ENCODE measurements at regions not wholly inside any gene's neighbourhood (a gene's known extent, or its start where the extent isn't known, plus 50 kb on each side); places are given as distances from the start of the nearest gene placed in this dataset.

DNA sequence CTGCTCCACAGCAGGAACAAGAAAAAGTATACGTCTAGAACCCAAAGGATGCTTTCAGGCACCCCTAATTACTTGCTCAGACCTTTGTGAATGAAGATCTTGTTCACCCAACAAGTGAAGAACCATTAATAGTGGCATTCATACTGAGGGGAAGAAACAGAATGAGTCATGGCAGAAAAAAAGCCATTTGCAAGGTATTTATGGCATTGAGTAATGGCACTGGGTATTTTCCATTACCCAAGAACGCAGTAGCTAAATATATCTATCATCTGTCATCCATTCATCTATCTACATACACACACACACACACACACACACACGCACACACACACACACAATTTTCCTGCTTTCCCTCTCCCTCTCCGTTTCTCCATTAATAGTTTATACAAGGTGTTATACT is 56.4 kb upstream of the XIRP2 start:
- ATAC-seq: peak; percentile 15; the same call in 1 of the 3 replicates
- Histone ChIP-seq H2AFZ (ENCODE audit: control insufficient read depth, low read depth, low read length) (no peak overlapping the region), H3K4me1 (ENCODE audit: control insufficient read depth, insufficient read depth, low read length) (no peaks in the 10 kb centered on the region), H4K20me1 (ENCODE audit: control insufficient read depth, insufficient read depth) (no peaks in the 10 kb centered on the region), H3K4me2 (ENCODE audit: control insufficient read depth, insufficient read depth) (no peak overlapping the region), H3K9ac (ENCODE audit: control insufficient read depth, insufficient read depth, low read length) (no peak overlapping the region), H3K36me3 (ENCODE audit: control insufficient read depth in 2 of 2, insufficient read depth in 2 of 2, low read length in 1 of 2) (no peaks in the 10 kb centered on the region), H3K79me2 (ENCODE audit: control insufficient read depth, insufficient read depth, low read length) (no peaks in the 10 kb centered on the region), H3K4me3 (no peak overlapping the region), H3K27me3 (replicated peaks in 1 of 2; ENCODE audit: control insufficient read depth in 2 of 2, insufficient read depth in 2 of 2, low read length in 1 of 2) (no peaks in the 10 kb centered on the region), H3K9me3 (replicated peaks; ENCODE audit: control insufficient read depth, insufficient read depth, low read length) (no peaks in the 10 kb centered on the region), H3K27ac (ENCODE audit: control insufficient read depth, insufficient read depth) (no peak overlapping the region)
- no peak for FAIRE-seq
- CTCF ChIA-PET: no interaction called here
- SMC1A ChIA-PET (ENCODE audit: uncharacterized antibody, unreplicated experiment): no interaction called here
- TF ChIP-seq, protein P1, sequence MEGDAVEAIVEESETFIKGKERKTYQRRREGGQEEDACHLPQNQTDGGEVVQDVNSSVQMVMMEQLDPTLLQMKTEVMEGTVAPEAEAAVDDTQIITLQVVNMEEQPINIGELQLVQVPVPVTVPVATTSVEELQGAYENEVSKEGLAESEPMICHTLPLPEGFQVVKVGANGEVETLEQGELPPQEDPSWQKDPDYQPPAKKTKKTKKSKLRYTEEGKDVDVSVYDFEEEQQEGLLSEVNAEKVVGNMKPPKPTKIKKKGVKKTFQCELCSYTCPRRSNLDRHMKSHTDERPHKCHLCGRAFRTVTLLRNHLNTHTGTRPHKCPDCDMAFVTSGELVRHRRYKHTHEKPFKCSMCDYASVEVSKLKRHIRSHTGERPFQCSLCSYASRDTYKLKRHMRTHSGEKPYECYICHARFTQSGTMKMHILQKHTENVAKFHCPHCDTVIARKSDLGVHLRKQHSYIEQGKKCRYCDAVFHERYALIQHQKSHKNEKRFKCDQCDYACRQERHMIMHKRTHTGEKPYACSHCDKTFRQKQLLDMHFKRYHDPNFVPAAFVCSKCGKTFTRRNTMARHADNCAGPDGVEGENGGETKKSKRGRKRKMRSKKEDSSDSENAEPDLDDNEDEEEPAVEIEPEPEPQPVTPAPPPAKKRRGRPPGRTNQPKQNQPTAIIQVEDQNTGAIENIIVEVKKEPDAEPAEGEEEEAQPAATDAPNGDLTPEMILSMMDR (IDR thresholded peaks at IDR 0.05 in 2 of 3, conservative IDR thresholded peaks at IDR 0.05 in 1 of 3; ENCODE audit: control insufficient read depth in 2 of 3, extremely low read depth in 1 of 3, insufficient read depth in 1 of 3, low read depth in 3 of 3, low read length in 3 of 3): no peak
- TF ChIP-seq, protein P2, sequence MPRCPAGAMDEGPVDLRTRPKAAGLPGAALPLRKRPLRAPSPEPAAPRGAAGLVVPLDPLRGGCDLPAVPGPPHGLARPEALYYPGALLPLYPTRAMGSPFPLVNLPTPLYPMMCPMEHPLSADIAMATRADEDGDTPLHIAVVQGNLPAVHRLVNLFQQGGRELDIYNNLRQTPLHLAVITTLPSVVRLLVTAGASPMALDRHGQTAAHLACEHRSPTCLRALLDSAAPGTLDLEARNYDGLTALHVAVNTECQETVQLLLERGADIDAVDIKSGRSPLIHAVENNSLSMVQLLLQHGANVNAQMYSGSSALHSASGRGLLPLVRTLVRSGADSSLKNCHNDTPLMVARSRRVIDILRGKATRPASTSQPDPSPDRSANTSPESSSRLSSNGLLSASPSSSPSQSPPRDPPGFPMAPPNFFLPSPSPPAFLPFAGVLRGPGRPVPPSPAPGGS (IDR thresholded peaks at IDR 0.05; ENCODE audit: borderline replicate concordance, insufficient read depth, low read depth, low read length, poor library complexity, severe bottlenecking): no peak
- peak; percentile 54; the same call in 1 of the 2 replicates for TF ChIP-seq ATF7 (IDR thresholded peaks at IDR 0.05; ENCODE audit: low read depth)
- 6% methylated on average over 4 of the region's 4 CpGs for WGBS (ENCODE audit: insufficient coverage, insufficient replicate concordance, low lambda C conversion rate, missing lambda C conversion rate)
- POLR2A ChIA-PET: no interaction called here
- in situ Hi-C loops (cut with MboI): no loop called here
- RAD21 ChIA-PET (ENCODE audit: unreplicated experiment): no interaction called here
- intact Hi-C loops (cut with micrococcal nuclease; ENCODE audit: unreplicated experiment): no loop called here
- no peak for DNase-seq (ENCODE audit: low read depth, low spot score)
- BruUV-seq (replicated peaks): no TSS peak

- no peaks in the 10 kb centered on the region for H4K20me1 ChIP-seq (ENCODE audit: control insufficient read depth, insufficient read depth)
- H3K9ac ChIP-seq (ENCODE audit: control insufficient read depth, insufficient read depth, low read length): no peak overlapping the region
- no peak for ATAC-seq
- BruUV-seq (replicated peaks): no TSS peak
- no peak overlapping the region for H3K4me2 ChIP-seq (ENCODE audit: control insufficient read depth, insufficient read depth)
- no peak for DNase-seq (ENCODE audit: low read depth, low spot score)
- no peak for FAIRE-seq
- no peaks in the 10 kb centered on the region for H3K4me1 ChIP-seq (ENCODE audit: control insufficient read depth, insufficient read depth, low read length)
- no peaks in the 10 kb centered on the region for H3K36me3 ChIP-seq (ENCODE audit: control insufficient read depth in 2 of 2, insufficient read depth in 2 of 2, low read length in 1 of 2)
- intact Hi-C loops (cut with micrococcal nuclease; ENCODE audit: unreplicated experiment): no loop called here
- no peak overlapping the region for H2AFZ ChIP-seq (ENCODE audit: control insufficient read depth, low read depth, low read length)
- SMC1A ChIA-PET (ENCODE audit: uncharacterized antibody, unreplicated experiment): interaction anchor here (1.0 kb wide), 1 partner anchor 39 kb away, joined by 3 read pairs; no protein-coding TSS in a partner anchor
- no peaks in the 10 kb centered on the region for H3K9me3 ChIP-seq (replicated peaks; ENCODE audit: control insufficient read depth, insufficient read depth, low read length)
- no peak overlapping the region for H3K27ac ChIP-seq (ENCODE audit: control insufficient read depth, insufficient read depth)
- CTCF ChIA-PET: no interaction called here
- in situ Hi-C loops (cut with MboI): no loop called here
- H3K27me3 ChIP-seq (replicated peaks in 1 of 2; ENCODE audit: control insufficient read depth in 2 of 2, insufficient read depth in 2 of 2, low read length in 1 of 2): no peaks in the 10 kb centered on the region
- H3K79me2 ChIP-seq (ENCODE audit: control insufficient read depth, insufficient read depth, low read length): no peaks in the 10 kb centered on the region
- POLR2A ChIA-PET: no interaction called here
- RAD21 ChIA-PET (ENCODE audit: unreplicated experiment): no interaction called here
- no peak overlapping the region for H3K4me3 ChIP-seq
- TF ChIP-seq SPI1 (IDR thresholded peaks at IDR 0.05; ENCODE audit: borderline replicate concordance, insufficient read depth, low read depth, low read length) (no peak), EGR1 (IDR thresholded peaks at IDR 0.05; ENCODE audit: borderline replicate concordance in 1 of 2, low read depth in 2 of 2, low read length in 2 of 2) (no peak), ZBTB4 (CRISPR knock-in tag; IDR thresholded peaks at IDR 0.05) (no peak), CBFB (IDR thresholded peaks at IDR 0.05; ENCODE audit: low read depth) (no peak), IRF4 (IDR thresholded peaks at IDR 0.05; ENCODE audit: low read depth, low read length) (no peak)
- TF ChIP-seq, protein P3, sequence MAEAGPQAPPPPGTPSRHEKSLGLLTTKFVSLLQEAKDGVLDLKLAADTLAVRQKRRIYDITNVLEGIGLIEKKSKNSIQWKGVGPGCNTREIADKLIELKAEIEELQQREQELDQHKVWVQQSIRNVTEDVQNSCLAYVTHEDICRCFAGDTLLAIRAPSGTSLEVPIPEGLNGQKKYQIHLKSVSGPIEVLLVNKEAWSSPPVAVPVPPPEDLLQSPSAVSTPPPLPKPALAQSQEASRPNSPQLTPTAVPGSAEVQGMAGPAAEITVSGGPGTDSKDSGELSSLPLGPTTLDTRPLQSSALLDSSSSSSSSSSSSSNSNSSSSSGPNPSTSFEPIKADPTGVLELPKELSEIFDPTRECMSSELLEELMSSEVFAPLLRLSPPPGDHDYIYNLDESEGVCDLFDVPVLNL (IDR thresholded peaks at IDR 0.05; ENCODE audit: low read depth, low read length): no peak
Measured at GRCh38 chr2:166825914-166826313, 62.4 kb upstream of the XIRP2 start.
